Omental fat pad (tissue), 3 donors: ENCODE measurements at regions not wholly inside any gene's neighbourhood (a gene's known extent, or its start where the extent isn't known, plus 50 kb on each side); places are given as distances from the start of the nearest gene placed in this dataset.

Experiments
- ATAC-seq: fragments of 150-250 bp; one replicate; pipeline ENCODE4 v1.9.1; 2016; ENCODE audit warnings: mild to moderate bottlenecking, moderate library complexity; ENCODE audit not compliant: low FRiP score
- DNase-seq: peaks from one replicate; pipeline ENCODE4 v3.0.0-alpha.2; 2019; ENCODE audit warnings: low spot score
- TF ChIP-seq, protein P1 (sequence below), 3 donors: fragments of 450-650 bp; IDR thresholded peaks; one replicate each; pipeline ENCODE4 v1.5.1; 2016 to 2017; ENCODE audit warnings: antibody characterized with exemption in 3 of 3, mild to moderate bottlenecking in 3 of 3, moderate library complexity in 2 of 3

DNA sequence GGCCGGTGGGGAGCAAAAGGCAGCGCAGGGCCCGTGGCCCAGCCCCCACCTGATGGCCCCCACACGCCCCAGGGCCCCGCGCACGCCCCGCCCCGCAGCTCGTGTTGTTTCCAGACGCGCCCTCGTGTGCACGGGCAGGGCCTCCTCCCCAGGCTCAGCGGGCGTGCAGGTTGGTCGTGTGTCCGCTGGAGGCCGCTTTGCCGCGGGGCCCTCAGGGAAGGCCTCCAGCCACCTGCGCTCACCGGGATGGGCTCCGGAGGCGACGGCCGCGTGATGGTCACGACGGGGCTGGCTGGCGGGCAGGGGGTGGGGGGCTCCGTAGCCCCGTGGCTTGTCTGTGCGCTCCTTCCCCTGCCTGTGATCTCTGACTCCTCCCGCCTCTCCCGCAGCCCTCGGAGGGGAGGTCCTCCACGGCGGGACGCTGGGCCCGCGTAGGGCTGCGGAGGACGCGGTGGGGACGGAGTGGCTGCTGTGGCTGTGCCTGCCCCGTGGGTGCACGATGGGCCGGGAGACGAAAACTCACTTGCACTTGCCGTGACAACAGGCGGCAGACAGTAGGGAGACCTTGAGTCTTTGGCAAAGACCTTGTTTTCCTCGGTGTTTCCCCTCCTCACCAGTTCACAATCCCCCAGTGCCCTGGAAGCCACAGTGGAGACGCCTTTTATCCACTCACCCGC is 67.1 kb downstream of the RTP5 start:
- TF ChIP-seq, protein P1, sequence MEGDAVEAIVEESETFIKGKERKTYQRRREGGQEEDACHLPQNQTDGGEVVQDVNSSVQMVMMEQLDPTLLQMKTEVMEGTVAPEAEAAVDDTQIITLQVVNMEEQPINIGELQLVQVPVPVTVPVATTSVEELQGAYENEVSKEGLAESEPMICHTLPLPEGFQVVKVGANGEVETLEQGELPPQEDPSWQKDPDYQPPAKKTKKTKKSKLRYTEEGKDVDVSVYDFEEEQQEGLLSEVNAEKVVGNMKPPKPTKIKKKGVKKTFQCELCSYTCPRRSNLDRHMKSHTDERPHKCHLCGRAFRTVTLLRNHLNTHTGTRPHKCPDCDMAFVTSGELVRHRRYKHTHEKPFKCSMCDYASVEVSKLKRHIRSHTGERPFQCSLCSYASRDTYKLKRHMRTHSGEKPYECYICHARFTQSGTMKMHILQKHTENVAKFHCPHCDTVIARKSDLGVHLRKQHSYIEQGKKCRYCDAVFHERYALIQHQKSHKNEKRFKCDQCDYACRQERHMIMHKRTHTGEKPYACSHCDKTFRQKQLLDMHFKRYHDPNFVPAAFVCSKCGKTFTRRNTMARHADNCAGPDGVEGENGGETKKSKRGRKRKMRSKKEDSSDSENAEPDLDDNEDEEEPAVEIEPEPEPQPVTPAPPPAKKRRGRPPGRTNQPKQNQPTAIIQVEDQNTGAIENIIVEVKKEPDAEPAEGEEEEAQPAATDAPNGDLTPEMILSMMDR (IDR thresholded peaks at IDR 0.05): no peak
- ATAC-seq (no peak), DNase-seq (no peak)

DNA sequence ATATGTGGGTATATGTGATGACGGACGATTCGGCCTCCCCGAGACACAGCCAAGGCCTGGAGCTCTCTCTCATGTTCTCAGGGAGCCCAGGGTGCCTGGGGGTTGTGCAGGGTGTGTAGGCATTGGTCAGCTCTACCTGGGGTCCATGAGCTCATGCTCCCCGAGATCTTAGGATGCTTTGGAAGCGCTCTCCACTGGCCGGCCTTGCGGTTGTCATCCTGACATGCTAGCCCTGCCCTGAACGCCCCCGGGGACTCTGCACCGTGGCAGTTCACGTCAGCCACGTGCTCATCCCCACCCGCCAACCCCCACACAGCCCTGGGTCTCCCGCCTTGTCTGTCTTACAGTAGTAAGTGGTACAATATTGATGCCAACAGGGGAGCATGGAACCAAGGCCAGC is 67.8 kb downstream of the RTP5 start:
- ATAC-seq (no peak), DNase-seq (no peak)
- TF ChIP-seq, protein P1 (IDR thresholded peaks at IDR 0.05): no peak

DNA sequence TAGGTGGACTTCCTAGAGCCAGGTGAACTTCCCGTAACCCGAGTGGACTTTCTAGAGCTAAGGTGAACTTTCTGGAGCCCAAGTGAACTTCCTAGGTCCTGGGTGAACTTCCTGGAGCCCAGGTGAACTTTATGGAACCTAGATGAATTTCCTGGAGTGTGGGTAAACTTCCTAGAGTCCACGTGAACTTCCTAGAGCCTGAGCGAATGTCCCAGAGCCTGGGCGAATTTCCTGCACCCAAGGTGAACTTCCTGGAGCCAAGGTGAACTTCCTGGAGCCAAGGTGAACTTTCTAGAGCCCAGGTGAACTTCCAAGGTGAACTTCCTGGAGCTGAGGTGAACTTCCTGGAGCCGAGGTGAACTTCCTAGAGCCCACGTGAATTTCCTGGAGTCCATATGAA is 70.0 kb downstream of the RTP5 start:
- ATAC-seq (no peak), DNase-seq (no peak)
- TF ChIP-seq, protein P1 (IDR thresholded peaks at IDR 0.05): no peak

DNA sequence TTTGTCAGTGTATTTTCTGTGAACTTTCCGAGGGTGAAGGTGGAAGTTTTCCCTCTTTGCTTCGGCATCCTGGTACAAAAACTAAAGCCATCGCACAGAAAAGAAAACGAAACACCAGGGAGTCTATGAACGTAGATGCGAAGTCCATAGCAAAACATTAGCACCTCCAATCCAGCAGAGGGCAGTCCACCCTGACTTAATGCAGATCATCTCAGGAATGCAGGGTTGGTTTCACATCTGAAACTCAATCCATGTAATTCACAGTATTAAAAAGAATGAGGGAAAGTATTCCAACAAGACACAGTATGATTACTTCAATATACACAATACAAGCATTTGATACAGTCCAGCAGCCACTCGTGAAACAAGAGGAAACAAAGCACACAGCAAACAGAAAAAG is 70.8 kb downstream of the RTP5 start:
- ATAC-seq (no peak), DNase-seq (no peak)
- TF ChIP-seq, protein P1 (IDR thresholded peaks at IDR 0.05): no peak

DNA sequence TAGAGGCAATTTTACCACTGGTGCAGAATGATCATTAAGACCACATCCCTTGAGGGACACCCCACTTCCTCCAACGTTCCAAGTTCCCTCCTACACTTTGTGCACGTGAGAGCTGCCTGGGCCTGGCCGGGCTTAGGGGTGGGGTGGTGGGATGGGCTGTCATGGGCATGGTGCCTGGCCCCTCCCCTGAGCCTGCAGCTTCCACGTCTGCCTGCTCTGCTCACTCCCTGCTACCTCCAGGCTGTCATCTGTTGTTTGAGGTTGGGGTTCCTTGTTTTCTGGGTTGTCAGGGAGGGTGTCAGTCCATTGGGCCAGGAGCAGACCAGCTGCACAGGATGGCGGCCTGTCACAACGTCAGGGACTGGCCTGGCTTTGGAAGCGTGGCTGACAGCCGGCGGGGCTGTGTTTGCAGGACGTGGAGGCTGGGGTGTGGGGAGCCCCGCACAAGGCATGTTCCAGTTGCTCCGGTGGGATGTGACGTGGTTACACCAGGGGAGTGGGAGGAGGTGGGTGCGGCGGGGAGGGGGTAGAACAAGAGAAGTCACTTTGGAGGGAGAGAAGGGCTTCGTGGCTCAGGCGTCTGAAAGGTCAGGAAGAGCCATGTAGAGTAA is 72.3 kb downstream of the RTP5 start:
- TF ChIP-seq, protein P1 (IDR thresholded peaks at IDR 0.05): no peak
- DNase-seq: no peak
- ATAC-seq: no peak

DNA sequence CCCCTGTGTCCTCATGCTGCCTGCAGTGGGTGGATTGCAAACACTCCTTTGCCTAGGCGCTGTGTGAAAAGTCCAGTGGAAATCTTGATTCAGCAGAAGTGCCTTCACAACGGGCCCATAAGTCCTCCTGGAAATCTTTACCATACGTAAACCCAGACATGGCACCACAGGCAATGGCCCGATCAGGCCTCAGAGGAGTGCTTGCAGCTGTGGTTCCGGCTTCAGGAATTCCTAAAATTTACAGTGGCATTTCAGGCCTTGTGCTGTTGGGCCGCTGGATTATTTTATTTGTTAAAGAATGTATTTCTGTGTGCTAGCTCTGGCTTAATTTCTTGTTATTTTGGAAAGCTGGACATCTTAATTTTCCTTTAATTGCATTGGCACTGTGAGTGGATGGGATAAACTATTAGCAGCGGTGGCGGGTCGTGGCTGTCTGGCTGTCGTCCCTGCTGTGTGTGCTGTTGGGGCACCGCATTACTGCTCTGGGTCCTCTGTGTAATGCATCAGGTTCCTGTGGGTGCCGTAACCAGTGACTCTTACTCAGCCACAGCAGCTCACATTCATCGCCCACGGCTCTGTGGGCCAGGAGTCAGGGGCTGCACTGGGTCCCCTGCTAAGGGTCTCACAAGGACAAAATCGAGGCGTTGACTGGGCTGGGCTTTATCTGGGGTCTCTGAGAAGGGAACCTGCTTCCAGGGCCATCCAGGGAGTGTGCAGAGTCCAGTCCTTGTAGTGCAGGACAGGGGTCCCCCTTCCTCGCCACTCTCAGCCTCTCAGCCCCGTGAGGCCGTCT is 73.1 kb downstream of the RTP5 start:
- ATAC-seq (no peak), DNase-seq (no peak)
- TF ChIP-seq, protein P1 (IDR thresholded peaks at IDR 0.05): no peak
